HAP-1 (cell line): ENCODE measurements at regions not wholly inside any gene's neighbourhood (a gene's known extent, or its start where the extent isn't known, plus 50 kb on each side); places are given as distances from the start of the nearest gene placed in this dataset.
A peak's percentile ranks its signal among the peaks of the same experiment; 100 is the strongest.

ENCODE experiments used
- DNase-seq, 2 experiments: peaks; one replicate each; pipeline ENCODE4 v3.0.0-alpha.2; 2016 to 2020; ENCODE audit warnings: low spot score in 2 of 2
- H3K27me3 ChIP-seq: fragments of 250-450 bp; sonication (Bioruptor Pico); 2 replicates; pipeline ENCODE4 v1.5.1; 2020; ENCODE audit warnings: low read depth, mild to moderate bottlenecking, moderate library complexity
- H3K36me3 ChIP-seq: fragments of 250-450 bp; sonication (Bioruptor Pico); replicated peaks from 2 replicates; pipeline ENCODE4 v1.5.1; 2020; ENCODE audit warnings: mild to moderate bottlenecking
- H3K4me1 ChIP-seq: fragments of 250-450 bp; sonication (Bioruptor Pico); 2 replicates; pipeline ENCODE4 v1.5.1; 2020; ENCODE audit warnings: mild to moderate bottlenecking
- H3K4me3 ChIP-seq: fragments of 250-450 bp; sonication (Bioruptor Pico); 2 replicates; pipeline ENCODE4 v1.5.1; 2020; ENCODE audit warnings: mild to moderate bottlenecking, moderate library complexity
- H3K9me3 ChIP-seq: fragments of 250-450 bp; sonication (Bioruptor Pico); 2 replicates; pipeline ENCODE4 v1.5.1; 2020; ENCODE audit warnings: mild to moderate bottlenecking, moderate library complexity
- in situ Hi-C: fragments of 300-500 bp; cut with MboI; formaldehyde crosslinking; loops from 3 replicates; pipeline ENCODE4 v1.14.3; 2020; ENCODE audit warnings: low sequenced_read_pairs, inconsistent platforms, mixed read lengths

DNA sequence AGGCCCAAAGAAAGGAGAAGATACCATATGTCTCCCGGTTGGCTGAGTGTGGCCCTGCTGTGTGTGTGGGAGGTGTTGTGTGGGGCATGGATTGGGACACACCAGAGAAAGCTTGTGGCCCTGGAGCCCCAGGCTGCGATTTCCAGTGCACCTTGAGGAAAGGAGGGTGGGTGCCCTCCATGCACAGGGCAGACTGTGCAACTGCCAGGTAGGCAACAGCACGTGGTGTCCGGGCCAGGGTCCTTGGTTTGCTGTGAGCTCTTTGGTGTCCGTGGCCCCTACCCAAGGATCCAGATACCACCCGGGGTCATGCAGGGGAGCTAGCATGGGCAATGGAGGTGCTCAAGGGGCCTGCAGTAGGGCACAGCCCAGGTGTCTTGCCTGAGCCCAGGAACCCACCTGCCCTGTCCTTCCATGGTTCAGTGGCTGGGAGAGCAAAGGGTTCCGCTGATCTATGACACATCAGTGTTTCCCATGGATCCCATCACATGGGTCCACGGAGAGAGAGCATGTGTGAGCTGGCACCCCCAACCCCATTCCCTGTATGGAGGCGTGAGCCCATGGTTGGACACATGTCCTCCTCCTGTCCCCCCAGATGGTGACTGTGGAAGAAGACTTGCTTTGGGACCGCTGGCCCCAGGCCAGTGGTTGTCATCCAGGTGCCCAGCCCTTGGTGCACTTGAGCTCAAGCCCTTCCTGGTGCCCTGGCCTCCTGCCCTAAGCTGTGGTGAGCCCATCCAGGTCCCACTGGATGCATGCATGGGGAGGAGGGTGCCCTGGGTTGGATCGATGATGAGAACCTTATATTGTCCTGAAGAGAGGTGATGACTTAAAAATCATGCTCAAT is 223.4 kb downstream of the SNRPN start:
- no peaks in the 10 kb centered on the region for H3K9me3 ChIP-seq
- no peaks in the 10 kb centered on the region for H3K27me3 ChIP-seq
- peak in 1 of 2 experiments; percentile 5 for DNase-seq
- H3K4me3 ChIP-seq: no peak overlapping the region
- no peaks in the 10 kb centered on the region for H3K36me3 ChIP-seq
- H3K4me1 ChIP-seq: no peaks in the 10 kb centered on the region
- in situ Hi-C loops: no loop called here

DNA sequence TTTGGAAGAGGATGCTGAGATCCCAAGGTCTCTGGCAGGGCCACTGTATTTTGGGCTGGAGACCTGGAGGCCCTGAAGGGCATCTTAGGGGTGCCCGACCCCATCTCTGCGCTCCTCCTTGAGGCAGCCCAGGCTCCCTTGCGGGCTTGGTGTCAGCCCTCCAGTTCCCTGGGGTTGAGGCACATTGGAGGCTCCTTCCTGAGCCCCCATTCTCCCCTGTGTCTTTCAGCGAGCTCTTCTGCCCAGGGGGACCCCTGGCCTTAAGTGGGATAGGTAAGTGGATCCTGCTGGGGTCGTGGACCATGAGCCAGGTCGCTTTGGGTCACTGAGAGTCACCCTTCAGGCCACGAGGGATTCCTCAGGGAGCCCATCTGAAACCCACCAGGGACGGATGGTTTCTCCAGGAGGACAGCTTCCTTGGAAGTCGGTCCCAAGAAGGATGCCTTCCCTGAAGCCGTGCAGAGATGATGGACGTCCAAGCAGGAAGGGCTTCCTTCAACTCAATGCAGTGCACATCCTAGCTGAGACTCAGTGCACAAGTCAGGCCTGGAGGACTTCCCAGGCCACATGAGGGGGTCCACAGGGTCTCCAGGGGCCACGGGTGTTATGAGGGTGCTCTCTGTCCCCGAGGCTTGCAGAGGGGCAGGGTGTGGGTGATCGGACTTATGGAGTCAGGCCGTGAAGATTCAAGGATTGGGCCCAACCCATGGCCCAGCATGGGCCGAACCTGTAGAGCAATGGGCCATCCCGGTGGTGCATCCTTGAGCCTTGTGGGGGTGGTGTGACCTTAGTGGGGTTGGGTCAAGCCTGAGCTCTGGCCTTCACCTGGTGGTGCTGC is 224.3 kb downstream of the SNRPN start:
- Histone ChIP-seq H3K9me3 (no peaks in the 10 kb centered on the region), H3K4me1 (no peaks in the 10 kb centered on the region), H3K27me3 (no peaks in the 10 kb centered on the region), H3K4me3 (no peak overlapping the region), H3K36me3 (no peaks in the 10 kb centered on the region)
- in situ Hi-C loops: no loop called here
- DNase-seq: no peak

DNA sequence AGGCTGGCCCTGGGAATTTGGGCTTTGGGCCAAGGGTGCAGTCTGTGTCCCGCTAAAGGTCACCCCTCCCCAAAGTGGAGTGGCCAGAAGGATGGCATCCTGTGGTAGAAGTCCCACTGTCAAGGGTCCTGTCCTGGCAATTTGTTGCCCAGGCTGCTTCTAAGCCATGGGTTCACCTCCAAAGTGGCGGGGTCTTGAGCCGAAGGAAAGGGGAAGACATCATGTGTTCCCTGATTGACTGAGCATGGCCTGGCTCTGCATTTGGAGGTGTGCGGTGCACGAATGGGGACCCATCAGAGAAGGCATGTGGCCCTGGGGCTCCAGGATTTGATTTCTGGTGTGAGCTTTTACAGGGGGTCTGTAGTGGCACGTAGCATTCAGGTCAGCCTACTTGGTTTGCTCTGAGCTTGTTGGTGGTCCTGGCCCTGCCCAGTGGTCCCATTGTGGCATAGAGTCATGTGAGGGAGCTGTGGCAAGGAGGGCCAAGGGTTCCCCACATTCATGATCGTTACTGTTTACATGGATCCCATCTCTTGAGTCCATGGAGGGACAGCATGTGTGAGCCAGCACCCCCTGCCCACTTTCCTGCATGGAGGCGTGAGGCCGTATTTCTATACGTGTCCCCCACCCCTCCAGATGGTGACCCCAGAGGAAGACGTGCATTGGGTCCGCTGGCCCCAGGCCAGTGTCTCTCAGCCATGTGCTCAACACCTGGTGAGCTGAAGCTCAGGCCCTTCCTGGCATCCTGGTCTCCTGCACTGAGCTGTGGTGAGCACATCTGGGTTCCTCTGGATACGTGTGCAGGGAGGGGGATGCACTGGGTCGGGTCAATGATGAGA is 225.1 kb downstream of the SNRPN start:
- no peaks in the 10 kb centered on the region for H3K27me3 ChIP-seq
- no peaks in the 10 kb centered on the region for H3K4me1 ChIP-seq
- in situ Hi-C loops: no loop called here
- H3K36me3 ChIP-seq: no peaks in the 10 kb centered on the region
- DNase-seq: peak in 1 of 2 experiments; percentile 1
- H3K4me3 ChIP-seq: no peak overlapping the region
- H3K9me3 ChIP-seq: no peaks in the 10 kb centered on the region

DNA sequence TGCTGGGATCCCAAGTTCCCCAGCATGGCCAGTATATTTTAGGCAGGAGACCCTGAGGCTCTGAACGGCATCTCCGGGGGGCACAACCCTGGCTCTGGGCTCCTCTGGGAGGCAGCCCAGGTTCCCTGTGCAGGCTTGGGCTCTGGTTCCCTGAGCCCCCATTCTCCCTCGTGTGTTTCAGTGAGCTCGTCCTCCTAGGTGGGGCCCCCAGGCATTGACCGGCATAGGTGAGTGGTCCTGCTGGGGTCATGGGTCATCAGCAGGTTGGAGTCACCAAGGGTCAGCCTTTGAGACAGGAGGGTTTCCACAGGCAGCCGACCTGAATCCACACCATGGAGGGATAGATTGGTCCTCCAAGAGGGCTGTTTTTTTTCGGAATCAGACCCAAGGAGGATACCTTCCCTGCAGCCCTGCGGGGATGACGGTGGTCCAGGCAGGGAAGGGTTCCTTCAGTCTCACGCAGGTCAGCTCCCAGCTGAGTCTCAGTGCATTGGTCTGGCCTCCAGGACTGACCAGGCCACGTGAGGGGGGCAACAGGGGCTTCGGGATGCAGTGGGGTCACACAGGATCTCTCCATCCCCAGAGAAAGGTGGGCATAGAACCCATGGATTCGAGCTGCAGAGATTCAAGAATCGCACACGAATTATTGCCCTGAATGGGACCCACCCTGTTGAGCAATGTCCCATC is 226.0 kb downstream of the SNRPN start:
- in situ Hi-C loops: no loop called here
- no peaks in the 10 kb centered on the region for H3K27me3 ChIP-seq
- peak in 1 of 2 experiments; percentile 1 for DNase-seq
- H3K4me1 ChIP-seq: no peaks in the 10 kb centered on the region
- H3K9me3 ChIP-seq: no peaks in the 10 kb centered on the region
- no peak overlapping the region for H3K4me3 ChIP-seq
- H3K36me3 ChIP-seq: no peaks in the 10 kb centered on the region

DNA sequence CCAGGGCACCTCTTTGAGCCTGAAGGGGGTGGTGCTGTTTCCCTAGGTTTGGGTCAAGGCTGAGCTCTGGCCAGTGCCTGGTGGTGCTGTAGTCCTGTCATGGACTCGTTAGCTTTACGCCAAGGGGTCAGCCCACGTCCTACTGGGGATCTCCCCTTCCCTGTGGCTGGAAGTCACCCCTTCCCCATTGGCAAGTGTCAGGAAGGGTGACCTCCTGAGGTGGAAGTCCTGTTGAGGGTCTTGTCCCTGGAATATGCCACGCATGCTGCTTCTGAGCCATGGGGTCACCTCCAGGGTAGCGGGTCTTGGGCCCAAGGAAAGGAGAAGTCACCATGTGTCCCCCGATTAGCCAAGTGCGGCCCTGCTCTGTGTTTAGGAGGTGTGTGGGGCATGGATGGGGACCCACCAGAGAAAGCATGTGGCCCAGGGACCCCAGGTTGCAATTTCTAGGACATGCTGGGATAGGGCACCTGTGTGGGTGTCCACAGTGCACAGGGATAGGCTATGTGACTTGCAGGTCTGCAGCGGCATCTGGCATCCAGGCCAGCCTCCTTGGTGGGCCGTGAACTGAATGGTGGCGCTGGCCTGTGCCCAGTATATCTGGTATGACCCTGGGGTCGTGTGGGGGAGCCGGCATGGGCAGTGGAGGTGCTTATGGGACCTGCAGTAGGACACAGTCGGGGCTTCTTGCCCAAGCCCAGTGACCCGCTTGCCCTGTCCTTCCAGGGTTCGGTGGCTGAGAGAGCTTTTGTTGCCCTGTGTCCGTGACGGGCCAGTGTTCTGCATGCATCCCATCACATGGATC is 226.7 kb downstream of the SNRPN start:
- Histone ChIP-seq H3K4me1 (no peaks in the 10 kb centered on the region), H3K9me3 (peaks cover 1% of the 10 kb centered on the region; the same call in 1 of the 2 replicates), H3K4me3 (no peak overlapping the region), H3K27me3 (no peaks in the 10 kb centered on the region), H3K36me3 (no peaks in the 10 kb centered on the region)
- no peak for DNase-seq
- in situ Hi-C loops: no loop called here

DNA sequence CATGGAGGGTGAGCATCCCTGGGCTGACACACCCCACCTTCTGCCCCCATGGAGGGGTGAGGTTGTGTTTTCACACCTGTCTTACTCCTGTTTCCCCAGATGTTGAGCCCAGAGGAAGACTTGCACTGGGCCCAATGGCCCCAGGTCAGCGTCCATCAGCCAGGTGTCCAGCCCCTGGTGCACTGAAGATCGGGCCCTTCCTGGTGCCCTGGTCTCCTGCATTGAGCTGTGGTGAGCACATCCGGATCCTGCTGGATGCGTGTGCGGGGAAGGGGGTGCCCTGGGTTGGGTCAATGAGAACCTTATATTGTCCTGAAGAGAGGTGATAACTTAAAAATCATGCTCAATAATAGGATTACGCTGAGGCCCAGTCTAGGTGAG is 227.3 kb downstream of the SNRPN start:
- no peaks in the 10 kb centered on the region for H3K36me3 ChIP-seq
- no peak overlapping the region for H3K4me3 ChIP-seq
- no peaks in the 10 kb centered on the region for H3K4me1 ChIP-seq
- H3K27me3 ChIP-seq: no peaks in the 10 kb centered on the region
- in situ Hi-C loops: no loop called here
- no peak for DNase-seq
- H3K9me3 ChIP-seq: peaks cover 2% of the 10 kb centered on the region; the same call in 1 of the 2 replicates

DNA sequence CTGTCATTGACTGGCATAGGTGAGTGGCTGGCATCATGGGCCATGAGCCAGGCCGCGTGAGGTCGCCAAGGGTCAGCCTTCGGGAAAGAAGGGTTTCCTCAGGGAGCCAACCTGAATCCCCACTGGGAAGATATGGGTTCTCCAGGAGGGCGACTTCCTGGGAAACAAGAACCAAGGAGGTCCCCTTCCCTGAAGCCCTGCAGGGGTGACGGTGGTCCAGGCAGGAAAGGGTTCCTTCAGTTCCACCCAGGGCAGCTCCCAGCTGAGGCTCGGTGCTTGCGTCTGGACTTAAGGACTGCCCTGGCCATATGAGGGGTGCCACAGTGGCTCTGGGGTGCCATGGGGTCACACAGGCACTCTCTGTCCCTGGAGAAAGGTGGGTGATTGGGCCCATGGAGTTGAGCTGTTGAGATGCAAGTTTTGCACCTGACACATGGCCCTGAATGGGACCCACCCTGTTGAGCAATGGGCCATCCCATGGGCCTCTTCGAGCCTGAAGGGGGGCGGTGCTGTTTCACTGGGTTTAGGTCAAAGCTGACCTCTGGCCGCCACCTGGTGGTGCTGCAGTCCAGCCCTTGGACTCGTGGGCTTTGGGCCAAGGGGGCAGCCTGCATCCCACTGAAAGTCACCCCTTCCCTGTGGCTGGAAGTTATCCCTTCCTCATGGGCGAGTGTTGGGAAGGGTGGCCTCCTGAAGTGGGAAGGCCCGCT is 228.1 kb downstream of the SNRPN start:
- H3K27me3 ChIP-seq: no peaks in the 10 kb centered on the region
- in situ Hi-C loops: no loop called here
- peaks cover 2% of the 10 kb centered on the region; the same call in 1 of the 2 replicates for H3K9me3 ChIP-seq
- H3K4me1 ChIP-seq: no peaks in the 10 kb centered on the region
- H3K4me3 ChIP-seq: no peak overlapping the region
- no peak for DNase-seq
- no peaks in the 10 kb centered on the region for H3K36me3 ChIP-seq

DNA sequence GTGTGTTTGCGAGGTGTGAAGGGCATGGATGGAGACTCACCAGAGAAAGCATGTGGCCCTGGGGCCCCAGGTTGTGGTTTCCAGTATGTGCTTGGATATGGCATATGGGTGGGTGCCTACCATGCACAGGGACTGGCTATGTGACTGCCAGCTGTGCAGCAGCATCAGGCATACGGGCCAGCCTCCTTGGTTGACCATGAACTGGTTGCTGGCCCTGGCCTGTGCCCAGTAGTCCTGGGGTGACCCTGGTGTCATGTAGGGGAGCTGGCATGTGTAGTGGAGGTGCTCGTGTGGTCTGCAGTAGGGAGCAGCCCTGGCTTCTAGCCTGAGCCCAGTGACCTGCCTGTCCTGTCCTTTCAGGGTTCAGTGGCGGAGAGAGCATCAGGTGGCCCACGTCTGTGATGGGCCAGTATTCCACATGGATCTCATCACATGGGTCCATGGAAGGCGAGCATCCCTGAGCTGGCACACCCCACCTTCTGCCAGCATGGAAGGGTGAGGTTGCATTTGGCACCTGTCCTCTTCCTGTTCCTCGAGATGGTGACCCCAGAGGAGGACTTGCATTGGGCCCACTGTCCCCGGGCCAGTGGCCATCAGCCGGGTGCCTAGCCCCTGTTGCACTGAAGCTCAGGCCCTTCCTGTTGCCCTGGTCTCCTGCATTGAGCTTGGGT is 228.9 kb downstream of the SNRPN start:
- Histone ChIP-seq H3K4me3 (no peak overlapping the region), H3K4me1 (no peaks in the 10 kb centered on the region), H3K9me3 (peaks cover 2% of the 10 kb centered on the region; the same call in 1 of the 2 replicates), H3K36me3 (no peaks in the 10 kb centered on the region), H3K27me3 (no peaks in the 10 kb centered on the region)
- in situ Hi-C loops: no loop called here
- DNase-seq: no peak

DNA sequence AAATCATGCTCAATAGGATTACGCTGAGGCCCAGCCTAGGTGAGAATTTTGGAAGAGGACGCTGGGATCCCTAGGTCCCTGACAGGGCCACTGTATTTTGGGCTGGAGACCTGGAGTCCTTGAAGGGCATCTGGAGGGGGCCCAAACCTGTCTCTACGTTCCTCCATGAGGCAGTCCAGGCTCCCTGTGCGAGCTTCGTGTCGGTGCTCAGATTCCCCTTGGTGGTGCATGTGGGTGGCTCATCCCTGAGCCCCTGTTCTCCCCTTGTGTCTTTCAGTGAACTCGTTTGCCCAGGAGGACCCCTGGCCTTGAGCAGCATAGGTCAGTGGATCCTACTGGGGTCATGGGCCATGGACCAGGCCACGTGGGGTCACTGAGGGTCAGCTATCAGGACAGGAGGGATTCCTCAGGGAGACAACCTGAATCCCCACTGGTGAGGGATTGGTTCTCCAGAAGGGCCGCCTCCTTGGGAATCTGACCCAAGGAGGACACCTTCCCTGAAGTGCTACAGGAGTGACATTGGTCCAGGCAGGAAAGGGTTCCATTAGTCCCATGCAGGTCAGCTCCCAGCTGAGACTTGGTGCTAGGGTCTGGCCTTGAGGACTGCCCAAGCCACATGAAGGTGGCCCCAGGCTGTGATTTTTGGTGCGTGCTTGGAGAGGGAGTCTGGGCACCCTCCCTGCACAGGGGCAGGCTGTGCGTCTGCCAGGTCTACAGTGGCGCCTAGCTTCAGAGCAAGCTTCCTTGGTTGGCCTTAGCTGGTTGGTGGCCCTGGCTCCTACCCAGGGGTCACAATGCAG is 229.8 kb downstream of the SNRPN start:
- DNase-seq: no peak
- no peaks in the 10 kb centered on the region for H3K36me3 ChIP-seq
- no peak overlapping the region for H3K4me3 ChIP-seq
- H3K27me3 ChIP-seq: no peaks in the 10 kb centered on the region
- peaks cover 2% of the 10 kb centered on the region; the same call in 1 of the 2 replicates for H3K9me3 ChIP-seq
- in situ Hi-C loops: no loop called here
- no peaks in the 10 kb centered on the region for H3K4me1 ChIP-seq

DNA sequence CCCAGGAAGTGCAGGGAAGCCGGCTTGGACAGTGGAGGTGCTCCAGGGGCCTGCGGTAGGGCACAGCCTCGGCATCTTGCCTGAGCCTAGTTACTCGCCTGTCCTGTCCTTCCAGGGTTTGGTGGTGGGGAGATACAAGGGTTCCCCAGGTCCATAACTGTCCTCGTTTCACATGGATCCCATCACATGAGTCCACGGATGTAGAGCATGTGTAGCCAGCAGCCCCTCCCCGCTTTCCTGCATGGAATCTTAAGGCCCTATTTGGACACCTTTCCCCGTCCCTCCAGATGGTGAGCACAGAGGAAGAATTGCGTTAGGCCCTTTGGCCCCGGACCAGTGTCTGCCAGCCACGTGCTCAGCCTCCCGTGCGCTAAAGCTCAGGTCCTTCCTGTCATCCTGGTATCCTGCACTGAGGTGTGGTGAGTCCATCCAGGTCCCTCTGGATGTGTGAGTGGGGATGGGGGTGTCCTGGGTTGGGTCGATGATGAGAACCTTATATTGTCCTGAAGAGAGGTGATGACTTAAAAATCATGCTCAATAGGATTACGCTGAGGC is 230.4 kb downstream of the SNRPN start:
- Histone ChIP-seq H3K4me3 (no peak overlapping the region), H3K4me1 (no peaks in the 10 kb centered on the region), H3K9me3 (peaks cover 2% of the 10 kb centered on the region; the same call in 1 of the 2 replicates), H3K27me3 (no peaks in the 10 kb centered on the region), H3K36me3 (no peaks in the 10 kb centered on the region)
- no peak for DNase-seq
- in situ Hi-C loops: no loop called here

DNA sequence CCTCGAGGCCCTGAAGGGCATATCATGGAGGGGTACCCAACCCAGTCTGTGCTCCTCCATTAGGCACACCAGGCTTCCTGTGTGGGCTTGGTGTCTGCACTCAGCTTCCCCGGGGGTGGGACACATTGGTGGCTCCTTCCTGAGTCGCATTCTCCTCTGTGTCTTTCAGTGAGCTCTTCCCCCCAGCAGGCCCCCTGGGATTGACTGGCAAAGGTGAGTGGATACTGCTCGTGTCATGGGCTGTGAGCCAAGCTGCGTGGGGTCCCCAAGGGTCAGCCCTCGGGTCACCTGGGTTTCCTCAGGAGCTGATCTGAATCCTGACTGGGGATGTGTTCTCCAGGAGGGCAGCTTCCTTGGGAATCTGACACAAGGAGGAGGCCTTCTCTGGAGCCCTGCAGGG is 231.0 kb downstream of the SNRPN start:
- in situ Hi-C loops: no loop called here
- Histone ChIP-seq H3K36me3 (no peaks in the 10 kb centered on the region), H3K4me1 (no peaks in the 10 kb centered on the region), H3K4me3 (no peak overlapping the region), H3K9me3 (peaks cover 2% of the 10 kb centered on the region; the same call in 1 of the 2 replicates), H3K27me3 (no peaks in the 10 kb centered on the region)
- DNase-seq: no peak
